ENCODE measurements at regions not wholly inside any gene's neighbourhood (a gene's known extent, or its start where the extent isn't known, plus 50 kb on each side); places are given as distances from the start of the nearest gene placed in this dataset.

- Histone ChIP-seq H3F3A (ENCODE audit: control insufficient read depth, insufficient read depth) (no peaks in the 10 kb centered on the region), H3K27me3 (ENCODE audit: control insufficient read depth, low read length) (no peaks in the 10 kb centered on the region), H3K36me3 (ENCODE audit: control insufficient read depth, low read length) (no peaks in the 10 kb centered on the region), H3K9me2 (replicated peaks; ENCODE audit: control insufficient read depth, low read length) (no peaks in the 10 kb centered on the region), H3K4me3 (ENCODE audit: low read length) (no peak overlapping the region), H3K27ac (ENCODE audit: low read depth, low read length) (no peak overlapping the region), H3K79me2 (ENCODE audit: control insufficient read depth, low read length) (no peaks in the 10 kb centered on the region), H3K4me1 (ENCODE audit: control insufficient read depth, low read length) (no peaks in the 10 kb centered on the region), H4K20me1 (ENCODE audit: control insufficient read depth, insufficient read depth, low read depth, low read length) (no peaks in the 10 kb centered on the region), H3K9me3 (ENCODE audit: control insufficient read depth, insufficient read depth, low read length) (no peaks in the 10 kb centered on the region), H3K4me2 (ENCODE audit: low read length) (no peak overlapping the region)
- TF ChIP-seq, protein P1, sequence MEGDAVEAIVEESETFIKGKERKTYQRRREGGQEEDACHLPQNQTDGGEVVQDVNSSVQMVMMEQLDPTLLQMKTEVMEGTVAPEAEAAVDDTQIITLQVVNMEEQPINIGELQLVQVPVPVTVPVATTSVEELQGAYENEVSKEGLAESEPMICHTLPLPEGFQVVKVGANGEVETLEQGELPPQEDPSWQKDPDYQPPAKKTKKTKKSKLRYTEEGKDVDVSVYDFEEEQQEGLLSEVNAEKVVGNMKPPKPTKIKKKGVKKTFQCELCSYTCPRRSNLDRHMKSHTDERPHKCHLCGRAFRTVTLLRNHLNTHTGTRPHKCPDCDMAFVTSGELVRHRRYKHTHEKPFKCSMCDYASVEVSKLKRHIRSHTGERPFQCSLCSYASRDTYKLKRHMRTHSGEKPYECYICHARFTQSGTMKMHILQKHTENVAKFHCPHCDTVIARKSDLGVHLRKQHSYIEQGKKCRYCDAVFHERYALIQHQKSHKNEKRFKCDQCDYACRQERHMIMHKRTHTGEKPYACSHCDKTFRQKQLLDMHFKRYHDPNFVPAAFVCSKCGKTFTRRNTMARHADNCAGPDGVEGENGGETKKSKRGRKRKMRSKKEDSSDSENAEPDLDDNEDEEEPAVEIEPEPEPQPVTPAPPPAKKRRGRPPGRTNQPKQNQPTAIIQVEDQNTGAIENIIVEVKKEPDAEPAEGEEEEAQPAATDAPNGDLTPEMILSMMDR (IDR thresholded peaks at IDR 0.05; ENCODE audit: low read depth, low read length, poor library complexity, severe bottlenecking) = no peak
- TF ChIP-seq EZH2phosphoT487 (IDR thresholded peaks at IDR 0.05; ENCODE audit: borderline replicate concordance, low read length) = no peak
These were observed 668.0 kb downstream of the BRD1 start for GRCh38 chr22:49159711-49160110.

GRCh38 chr22:49158741-49159564 lies 668.7 kb downstream of the BRD1 start:
- no peaks in the 10 kb centered on the region for H3F3A ChIP-seq (ENCODE audit: control insufficient read depth, insufficient read depth)
- TF ChIP-seq EZH2phosphoT487 (IDR thresholded peaks at IDR 0.05; ENCODE audit: borderline replicate concordance, low read length) = no peak
- TF ChIP-seq, protein P1 (IDR thresholded peaks at IDR 0.05; ENCODE audit: low read depth, low read length, poor library complexity, severe bottlenecking) = no peak
- no peaks in the 10 kb centered on the region for H3K36me3 ChIP-seq (ENCODE audit: control insufficient read depth, low read length)
- no peak overlapping the region for H3K4me3 ChIP-seq (ENCODE audit: low read length)
- no peak overlapping the region for H3K4me2 ChIP-seq (ENCODE audit: low read length)
- no peaks in the 10 kb centered on the region for H3K4me1 ChIP-seq (ENCODE audit: control insufficient read depth, low read length)
- H3K27ac ChIP-seq (ENCODE audit: low read depth, low read length) = no peak overlapping the region
- H3K27me3 ChIP-seq (ENCODE audit: control insufficient read depth, low read length) = no peaks in the 10 kb centered on the region
- no peaks in the 10 kb centered on the region for H4K20me1 ChIP-seq (ENCODE audit: control insufficient read depth, insufficient read depth, low read depth, low read length)
- H3K9me3 ChIP-seq (ENCODE audit: control insufficient read depth, insufficient read depth, low read length) = no peaks in the 10 kb centered on the region
- H3K9me2 ChIP-seq (replicated peaks; ENCODE audit: control insufficient read depth, low read length) = no peaks in the 10 kb centered on the region
- H3K79me2 ChIP-seq (ENCODE audit: control insufficient read depth, low read length) = no peaks in the 10 kb centered on the region

DNA sequence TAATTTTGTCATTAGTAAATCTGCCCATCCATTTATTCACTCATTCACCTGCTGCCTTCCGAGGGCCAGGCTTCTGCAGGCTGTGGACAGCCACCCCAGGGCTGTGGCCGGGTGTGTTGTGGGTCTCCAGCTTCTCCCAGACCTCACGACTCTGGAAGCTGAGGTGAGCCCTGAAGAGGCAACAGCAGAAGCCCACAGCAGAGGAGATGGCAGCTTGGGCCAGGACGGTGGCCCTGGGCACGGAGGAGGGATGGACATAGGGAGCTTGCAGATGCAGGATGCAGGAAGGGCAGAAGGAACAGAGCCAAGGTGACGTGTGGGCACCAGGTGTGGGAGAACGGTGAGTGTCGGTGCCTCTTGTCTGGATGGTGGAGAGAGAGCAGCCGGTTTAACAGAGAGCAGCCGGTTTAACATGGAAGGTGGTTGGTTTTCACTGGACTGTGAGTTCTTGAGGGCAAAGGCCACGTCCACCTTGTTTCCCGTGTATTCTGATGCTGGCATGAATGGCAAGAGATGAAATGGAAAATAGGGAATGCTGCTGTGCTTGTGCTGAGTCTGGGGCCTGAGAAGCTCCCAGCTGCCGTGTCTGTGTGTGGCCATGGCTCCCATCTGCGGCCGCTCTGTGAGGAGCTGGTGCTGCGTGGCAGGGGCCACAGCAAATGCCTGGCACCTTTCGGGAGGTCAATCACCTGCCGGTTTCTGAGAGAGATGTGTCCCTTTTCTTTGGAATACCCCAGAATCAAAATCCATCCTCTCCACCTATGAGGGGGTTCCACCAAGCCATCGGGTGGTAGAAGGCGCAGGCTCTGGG lies 669.9 kb downstream of the BRD1 start:
- Histone ChIP-seq H3K27ac (ENCODE audit: low read depth, low read length) (no peak overlapping the region), H3K36me3 (ENCODE audit: control insufficient read depth, low read length) (no peaks in the 10 kb centered on the region), H3K79me2 (ENCODE audit: control insufficient read depth, low read length) (no peaks in the 10 kb centered on the region), H3K4me2 (ENCODE audit: low read length) (no peak overlapping the region), H3K4me3 (ENCODE audit: low read length) (no peak overlapping the region), H3K9me3 (ENCODE audit: control insufficient read depth, insufficient read depth, low read length) (no peaks in the 10 kb centered on the region), H3K4me1 (ENCODE audit: control insufficient read depth, low read length) (no peaks in the 10 kb centered on the region), H3K9me2 (replicated peaks; ENCODE audit: control insufficient read depth, low read length) (no peaks in the 10 kb centered on the region), H3K27me3 (ENCODE audit: control insufficient read depth, low read length) (no peaks in the 10 kb centered on the region), H4K20me1 (ENCODE audit: control insufficient read depth, insufficient read depth, low read depth, low read length) (no peaks in the 10 kb centered on the region), H3F3A (ENCODE audit: control insufficient read depth, insufficient read depth) (no peaks in the 10 kb centered on the region)
- TF ChIP-seq EZH2phosphoT487 (IDR thresholded peaks at IDR 0.05; ENCODE audit: borderline replicate concordance, low read length) = no peak
- TF ChIP-seq, protein P1 (IDR thresholded peaks at IDR 0.05; ENCODE audit: low read depth, low read length, poor library complexity, severe bottlenecking) = no peak
